ENCODE measurements at regions not wholly inside any gene's neighbourhood (a gene's known extent, or its start where the extent isn't known, plus 50 kb on each side); places are given as distances from the start of the nearest gene placed in this dataset.

DNA sequence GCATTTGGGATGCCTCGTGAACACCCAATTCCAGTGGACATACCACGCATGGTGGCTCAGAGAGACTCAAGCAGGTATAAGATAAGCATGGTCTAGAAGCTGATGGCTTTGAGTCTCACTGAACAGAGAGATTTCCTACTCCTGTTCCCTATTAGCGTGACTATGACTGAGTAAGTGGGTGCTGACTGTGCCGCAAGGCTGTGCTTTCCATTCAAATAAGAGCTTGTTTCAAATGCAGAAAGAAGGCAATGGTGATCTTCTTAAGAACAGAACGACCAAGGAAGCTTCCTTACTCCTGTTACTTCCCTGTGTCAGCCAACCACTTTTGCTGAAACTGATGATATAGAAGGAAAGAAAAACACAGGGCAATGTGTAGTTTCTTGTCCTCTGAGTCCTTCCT lies 63.5 kb upstream of the IGFBP2 start:
- no peak for DNase-seq
- TF ChIP-seq GATA1 (IDR thresholded peaks at IDR 0.05; ENCODE audit: low read depth, low read length), result no peak
- no peak for TF ChIP-seq POLR2A (IDR thresholded peaks at IDR 0.05; ENCODE audit: low read length)

DNA sequence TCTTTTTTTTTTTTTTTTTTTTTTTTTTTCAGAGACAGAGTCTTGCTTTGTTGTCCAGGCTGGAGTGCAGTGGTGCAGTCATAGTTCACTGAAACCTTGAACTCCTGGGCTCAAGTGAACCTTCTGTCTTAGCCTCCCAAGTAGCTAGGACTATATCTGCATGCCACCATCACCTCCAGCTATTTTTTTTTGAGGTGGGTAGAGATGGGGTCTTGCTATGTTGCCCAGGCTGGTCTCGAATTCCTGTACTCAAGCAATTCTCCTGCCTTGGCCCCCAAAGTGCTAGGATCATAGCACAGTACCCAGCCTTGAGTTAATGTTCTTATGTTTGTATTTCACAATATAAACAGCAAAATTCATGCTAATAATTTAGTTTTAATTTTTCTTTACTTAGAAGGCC lies 62.9 kb upstream of the IGFBP2 start:
- DNase-seq, result no peak
- no peak for TF ChIP-seq GATA1 (IDR thresholded peaks at IDR 0.05; ENCODE audit: low read depth, low read length)

DNA sequence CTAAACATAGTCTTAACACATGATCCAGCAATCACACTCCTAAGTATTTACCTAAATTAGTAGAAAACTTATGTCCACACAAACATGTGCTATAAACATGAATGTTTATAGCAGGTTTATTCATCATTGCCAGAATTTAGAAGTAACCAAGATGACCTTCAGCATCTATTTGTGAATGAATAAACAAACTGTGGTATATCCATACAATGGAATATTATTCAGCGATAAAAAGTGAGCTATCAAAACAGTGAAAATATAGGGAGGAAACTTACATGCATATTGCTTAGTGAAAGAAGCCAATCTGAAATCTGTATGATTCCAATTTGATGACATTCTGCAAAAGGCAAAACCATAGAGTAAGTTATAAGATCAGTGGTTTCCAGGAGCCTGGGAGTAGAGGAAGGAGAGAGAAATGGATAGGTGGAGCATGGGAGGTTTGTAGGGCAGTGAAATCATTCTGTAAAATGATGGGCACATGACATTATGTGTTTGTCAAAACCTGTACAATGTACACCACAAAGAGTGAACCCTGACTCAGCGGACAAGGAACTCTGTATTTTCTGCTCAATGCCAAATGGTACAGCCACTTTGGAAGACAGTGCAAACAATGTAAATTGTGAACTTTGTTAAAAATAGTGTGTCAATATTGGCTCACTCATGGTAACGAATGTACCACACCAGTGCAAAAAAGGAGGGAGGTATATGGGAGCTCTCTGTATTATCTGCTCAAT lies 61.9 kb upstream of the IGFBP2 start:
- no peak for DNase-seq
- no peak for TF ChIP-seq POLR2A (IDR thresholded peaks at IDR 0.05; ENCODE audit: low read length)
- TF ChIP-seq GATA1 (IDR thresholded peaks at IDR 0.05; ENCODE audit: low read depth, low read length), result no peak

DNA sequence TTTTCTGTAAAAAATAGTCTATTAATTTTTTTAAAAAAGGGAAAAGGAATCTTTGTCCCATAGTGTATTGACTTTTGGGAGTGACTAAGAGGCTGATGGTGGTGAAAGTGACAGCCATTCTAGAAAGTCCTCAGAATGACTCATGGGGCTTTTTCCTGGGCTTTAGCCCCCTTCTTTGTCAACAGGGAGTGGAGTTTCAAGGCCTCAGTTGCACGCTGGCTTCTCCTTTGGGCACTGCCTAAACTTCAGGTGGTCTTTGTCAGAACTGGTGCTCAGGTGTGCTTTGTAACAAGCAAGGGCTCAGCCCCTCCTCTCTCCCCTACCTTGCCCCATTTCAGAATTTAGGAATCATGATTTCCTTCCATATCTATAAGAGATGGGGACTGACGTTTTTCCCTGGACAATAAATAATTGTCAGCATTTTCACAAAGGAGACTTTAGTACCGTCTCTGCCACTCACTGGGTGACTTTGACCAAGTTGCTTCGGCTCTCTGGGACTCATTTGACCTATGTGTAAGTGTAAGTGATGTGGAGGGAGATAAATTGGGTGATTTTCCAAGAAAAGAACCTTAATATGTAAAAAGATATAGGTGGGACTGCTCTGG lies 61.2 kb upstream of the IGFBP2 start:
- no peak for DNase-seq

DNA sequence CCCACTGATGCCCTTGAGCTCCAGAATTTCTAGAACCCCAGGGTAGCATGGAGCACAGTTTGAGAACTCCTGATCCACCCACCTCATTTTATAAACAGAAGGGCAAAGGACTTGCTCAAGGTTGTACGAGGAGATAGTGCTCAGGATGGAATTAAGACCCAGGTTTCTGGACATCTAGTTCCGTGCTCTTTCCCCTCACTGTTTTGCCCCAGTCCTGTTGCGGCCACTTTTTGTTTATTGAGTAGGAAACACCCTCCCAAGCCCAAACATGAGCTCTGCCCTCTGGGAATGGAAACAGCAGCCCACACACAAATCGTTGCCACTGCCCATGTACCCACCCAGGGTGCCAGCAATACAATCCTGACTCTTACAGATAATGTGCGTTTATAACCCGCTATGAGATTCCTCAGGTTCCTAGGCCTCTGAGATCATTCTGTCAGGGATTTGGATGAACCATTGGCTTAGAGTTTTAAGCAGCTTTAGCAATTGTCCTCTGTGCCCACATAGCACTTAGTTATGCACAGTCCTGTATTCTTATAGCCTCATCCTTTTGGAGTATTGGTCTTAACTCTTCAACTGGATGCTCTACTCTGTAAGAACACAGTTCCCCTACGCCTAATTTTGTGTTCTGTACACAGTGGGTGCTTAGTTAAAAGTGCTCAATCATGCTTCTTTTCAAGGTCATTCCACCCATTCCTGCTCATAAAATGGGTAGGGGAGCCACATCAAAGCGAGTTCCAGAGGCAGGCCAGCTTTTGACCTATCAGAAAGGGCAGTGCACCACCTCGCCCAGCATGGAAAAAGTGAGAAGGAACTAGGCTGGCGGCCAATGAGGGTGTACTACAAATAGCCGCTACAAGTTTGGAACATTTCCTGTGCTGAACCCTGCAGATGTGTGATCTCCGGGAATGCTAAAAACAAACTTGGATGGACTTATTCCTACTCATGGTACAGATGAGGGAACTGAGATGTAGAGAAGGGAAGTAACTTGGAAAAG lies 60.3 kb upstream of the IGFBP2 start:
- DNase-seq, result no peak
- TF ChIP-seq POLR2A (IDR thresholded peaks at IDR 0.05; ENCODE audit: low read length) (no peak), GATA1 (IDR thresholded peaks at IDR 0.05; ENCODE audit: low read depth, low read length) (no peak)

More for the DNA sequence above, 61.2 kb upstream of the IGFBP2 start:
- no peak for TF ChIP-seq POLR2A (IDR thresholded peaks at IDR 0.05; ENCODE audit: low read length)
- no peak for TF ChIP-seq GATA1 (IDR thresholded peaks at IDR 0.05; ENCODE audit: low read depth, low read length)

DNA sequence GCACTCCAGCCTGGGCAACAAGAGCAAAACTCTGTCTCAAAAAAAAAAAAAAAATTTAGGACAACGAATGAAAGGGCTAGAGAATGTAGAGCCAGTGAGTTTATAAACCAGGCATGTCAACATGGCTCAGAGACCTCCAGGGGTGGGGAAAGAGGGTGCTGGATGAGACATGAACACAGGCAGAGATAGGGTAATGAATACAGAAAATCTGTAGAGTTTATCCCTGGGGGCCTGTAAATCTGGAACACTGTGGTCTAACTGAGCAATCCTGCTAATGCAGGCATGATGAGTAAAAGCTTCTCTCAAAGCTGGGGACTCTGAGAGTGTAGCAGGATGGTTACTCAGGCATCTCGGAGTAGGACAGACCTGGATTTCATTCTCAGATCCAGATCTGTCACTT lies 59.2 kb upstream of the IGFBP2 start:
- no peak for DNase-seq
- TF ChIP-seq POLR2A (IDR thresholded peaks at IDR 0.05; ENCODE audit: low read length) (no peak), GATA1 (IDR thresholded peaks at IDR 0.05; ENCODE audit: low read depth, low read length) (no peak)

DNA sequence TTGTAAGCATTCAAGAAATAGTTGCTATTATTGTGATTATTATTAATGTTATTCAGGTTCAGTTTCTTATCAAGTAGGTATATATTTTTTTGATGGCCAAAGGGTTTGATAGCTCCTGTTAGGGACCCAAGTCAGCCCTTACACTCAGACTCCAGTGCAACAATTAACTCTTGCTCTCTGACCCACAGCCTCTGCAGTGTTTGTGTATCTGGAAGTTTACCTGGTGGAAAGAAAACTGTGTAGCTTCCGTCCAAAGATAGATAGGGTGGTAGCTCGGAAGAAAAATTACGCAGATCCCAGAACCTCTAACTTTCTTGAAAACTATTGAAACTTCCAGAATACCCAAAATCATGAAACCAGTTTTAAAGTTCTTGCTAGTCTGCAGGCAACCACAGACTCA lies 58.6 kb upstream of the IGFBP2 start:
- no peak for DNase-seq
- TF ChIP-seq POLR2A (IDR thresholded peaks at IDR 0.05; ENCODE audit: low read length), result no peak
- TF ChIP-seq GATA1 (IDR thresholded peaks at IDR 0.05; ENCODE audit: low read depth, low read length), result no peak

DNA sequence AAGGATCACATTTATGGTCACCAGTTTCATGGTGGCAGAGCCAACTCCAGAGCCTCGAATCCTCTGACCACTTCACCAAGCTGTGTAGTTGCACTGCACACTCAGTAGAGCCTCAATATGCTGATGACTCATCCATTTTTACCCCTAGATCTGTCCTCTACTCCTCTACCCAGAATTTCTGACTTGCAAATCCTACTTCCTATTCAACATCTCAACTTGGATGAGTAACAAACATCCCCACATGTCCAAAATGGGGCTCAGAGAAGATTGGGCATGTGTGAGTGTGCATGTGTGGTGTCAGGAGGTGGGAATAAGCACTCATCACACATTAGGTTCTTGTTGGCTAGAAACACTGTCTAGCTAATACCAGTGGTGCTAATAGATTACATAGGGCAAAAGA lies 57.8 kb upstream of the IGFBP2 start:
- no peak for DNase-seq

DNA sequence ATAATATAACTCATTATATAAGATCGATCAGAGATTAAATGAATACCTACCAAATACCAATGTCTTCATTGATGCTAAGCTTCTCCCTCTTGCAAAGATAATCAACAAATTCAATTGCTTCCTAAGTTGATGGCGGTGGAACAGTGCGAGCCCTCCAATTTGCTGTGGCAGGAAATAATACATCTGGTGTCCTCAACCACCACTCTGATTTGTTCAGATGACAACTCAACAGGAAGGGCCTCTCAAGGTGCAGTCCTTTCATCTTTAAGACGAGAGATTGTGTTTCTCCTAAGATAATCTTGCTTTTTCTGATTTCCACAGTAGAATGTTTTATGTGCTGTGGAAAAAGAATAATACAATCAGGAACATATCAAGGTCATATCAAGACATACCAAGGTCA lies 56.6 kb upstream of the IGFBP2 start:
- no peak for DNase-seq
- TF ChIP-seq POLR2A (IDR thresholded peaks at IDR 0.05; ENCODE audit: low read length), result no peak
- TF ChIP-seq GATA1 (IDR thresholded peaks at IDR 0.05; ENCODE audit: low read depth, low read length), result no peak

More for the DNA sequence above, 57.8 kb upstream of the IGFBP2 start:
- TF ChIP-seq GATA1 (IDR thresholded peaks at IDR 0.05; ENCODE audit: low read depth, low read length) (no peak), POLR2A (IDR thresholded peaks at IDR 0.05; ENCODE audit: low read length) (no peak)

DNA sequence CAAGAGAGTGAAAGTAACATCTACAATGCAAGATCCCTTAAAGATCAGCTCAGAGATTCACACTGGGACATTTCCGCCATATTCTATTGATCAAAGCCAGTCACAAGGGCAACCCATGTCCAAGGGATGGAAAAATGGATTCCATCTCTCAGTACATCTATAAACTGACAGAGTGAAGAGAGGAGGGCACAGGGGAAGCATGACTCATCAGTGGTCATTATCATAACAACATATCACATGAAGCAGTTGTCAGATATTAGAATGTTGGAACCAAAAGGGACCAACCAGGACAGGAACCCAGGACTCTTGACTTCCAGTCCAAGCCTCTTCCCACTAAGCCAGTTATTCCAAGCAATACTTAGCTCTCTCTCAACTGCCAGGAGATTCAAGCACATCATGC lies 54.9 kb upstream of the IGFBP2 start:
- DNase-seq, result peak in 1 of 2 experiments; percentile 5
- no peak for TF ChIP-seq GATA1 (IDR thresholded peaks at IDR 0.05; ENCODE audit: low read depth, low read length)
- no peak for TF ChIP-seq POLR2A (IDR thresholded peaks at IDR 0.05; ENCODE audit: low read length)

DNA sequence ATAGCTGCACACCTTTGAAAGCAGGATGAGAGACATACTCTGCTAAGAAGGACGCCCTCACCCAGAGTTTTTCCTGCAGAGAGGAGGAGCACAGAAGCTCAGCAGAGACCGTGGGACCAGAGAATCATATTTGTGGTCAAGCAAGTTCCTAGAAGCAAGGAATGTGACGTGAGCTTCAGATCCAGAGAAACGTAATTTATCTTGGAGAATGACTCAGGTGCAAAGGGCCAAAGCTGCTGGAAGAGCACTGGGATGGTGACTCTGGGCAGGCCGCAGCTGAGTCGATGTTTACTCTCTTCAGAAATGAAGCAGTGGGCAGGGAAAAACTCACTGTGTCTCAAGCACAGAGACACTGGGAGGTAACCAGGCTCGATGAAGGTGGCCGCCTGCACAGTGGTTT lies 50.1 kb upstream of the IGFBP2 start:
- no peak for DNase-seq
- TF ChIP-seq GATA1 (IDR thresholded peaks at IDR 0.05; ENCODE audit: low read depth, low read length), result no peak
- no peak for TF ChIP-seq POLR2A (IDR thresholded peaks at IDR 0.05; ENCODE audit: low read length)

All from erythroblast (primary cell).